ENCODE measurements at regions not wholly inside any gene's neighbourhood (a gene's known extent, or its start where the extent isn't known, plus 50 kb on each side); places are given as distances from the start of the nearest gene placed in this dataset.

DNA sequence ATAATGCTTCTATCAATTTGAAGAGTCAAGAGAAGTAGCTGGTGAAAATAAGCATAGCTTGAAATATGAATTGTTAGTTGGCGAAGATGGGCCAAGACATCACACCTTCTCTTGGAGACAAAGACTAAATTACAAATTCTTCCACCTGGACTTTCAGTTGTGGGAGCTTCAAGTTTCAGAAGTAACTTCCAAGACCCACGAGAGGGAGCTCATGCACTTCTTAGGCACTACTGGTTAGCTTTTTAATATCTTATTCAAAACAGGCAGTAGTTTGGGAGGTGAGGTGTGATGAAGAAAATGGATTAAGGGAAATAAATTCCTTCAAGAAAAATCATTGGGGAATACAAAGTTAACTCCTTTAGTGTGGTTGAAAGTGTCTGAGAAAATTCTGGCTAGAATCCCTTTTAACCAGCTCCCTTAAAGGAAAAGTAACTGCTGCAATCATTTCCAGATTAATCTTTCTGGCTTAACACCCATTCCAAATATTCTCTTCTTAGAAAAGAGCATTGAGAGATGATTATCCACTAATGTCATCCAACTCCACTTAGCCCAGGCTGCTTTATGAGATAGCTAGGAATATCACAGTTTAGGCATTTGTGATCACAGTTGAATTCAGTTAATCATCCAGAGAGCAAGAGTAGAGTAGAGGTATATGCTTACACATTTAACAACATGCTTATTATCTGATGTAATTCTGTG is 139.5 kb upstream of the DMRTA1 start:
- DNase-seq = peak; percentile 24 to 50

DNA sequence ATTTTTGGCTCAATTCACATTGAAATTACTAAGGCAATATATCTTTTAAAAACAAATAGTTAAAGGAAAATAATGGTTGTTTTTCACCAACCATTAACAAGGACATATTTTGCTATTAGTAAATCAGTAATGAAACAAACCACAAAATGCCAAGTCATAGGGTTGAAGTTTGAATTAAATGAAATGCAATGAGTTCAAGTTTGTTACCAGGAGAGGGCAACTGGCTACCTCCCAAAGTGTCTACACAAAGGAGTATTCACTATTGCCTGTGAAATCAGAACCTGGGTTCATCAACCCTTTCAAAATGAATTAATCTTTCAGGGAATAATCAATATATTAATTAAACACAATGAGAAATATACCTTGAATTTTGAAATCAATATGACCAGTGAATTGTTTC is 138.4 kb upstream of the DMRTA1 start:
- DNase-seq = no peak

DNA sequence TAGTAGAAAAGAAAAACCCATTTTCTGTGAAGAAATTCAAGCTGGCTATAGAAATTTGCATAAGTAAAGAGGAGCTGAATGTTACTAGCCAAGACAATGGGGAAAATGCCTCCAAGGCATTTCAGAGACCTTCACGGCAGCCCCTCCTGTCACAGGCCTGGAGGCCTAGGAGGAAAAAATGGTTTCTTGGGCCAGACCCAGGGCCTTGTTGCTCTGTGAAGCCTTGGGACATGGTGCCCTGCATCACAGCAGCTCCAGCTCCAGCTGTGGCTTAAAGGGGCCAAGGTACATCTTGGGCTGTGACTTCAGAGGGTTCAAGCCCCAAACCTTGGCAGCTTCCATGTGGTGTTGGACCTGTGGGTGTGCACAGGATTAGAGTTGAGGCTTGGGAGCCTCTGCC is 130.0 kb upstream of the DMRTA1 start:
- no peak for DNase-seq

DNA sequence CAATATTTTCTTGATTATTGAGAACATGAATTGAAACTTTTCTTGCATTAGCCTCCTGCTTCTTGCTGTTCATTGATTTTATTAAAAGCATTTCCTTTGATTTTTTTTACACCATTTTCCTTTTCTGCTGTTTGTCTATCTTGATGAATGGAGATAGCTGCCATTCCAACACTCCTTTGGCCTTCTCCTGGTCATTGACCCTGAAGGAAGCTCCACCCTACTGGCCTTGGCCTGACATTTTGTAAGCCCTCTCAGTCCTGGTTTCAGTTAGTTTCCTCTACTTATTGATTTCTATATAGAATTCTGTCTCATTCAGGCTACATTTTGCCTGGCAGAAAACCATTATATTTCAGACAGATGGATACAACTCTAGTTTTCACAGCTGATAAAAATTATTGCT is 115.1 kb upstream of the DMRTA1 start:
- no peak for DNase-seq

DNA sequence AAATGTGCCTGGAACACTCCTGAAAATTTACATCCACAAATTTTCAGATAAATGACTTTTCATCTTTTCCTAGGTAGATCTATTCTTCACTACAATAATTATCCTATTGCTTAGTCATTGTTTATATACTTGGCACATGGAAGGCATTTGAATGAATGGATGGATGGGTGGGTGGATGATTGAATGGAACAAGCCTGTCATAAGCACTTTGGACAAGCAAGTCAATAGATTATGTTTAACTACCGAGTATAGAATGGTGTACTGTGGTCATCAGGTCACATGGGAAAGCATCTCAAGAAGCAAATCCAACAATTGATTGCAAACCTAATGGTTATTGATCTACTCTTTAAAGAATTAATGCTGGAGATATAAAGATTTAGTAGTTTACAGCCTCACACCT is 114.4 kb upstream of the DMRTA1 start:
- no peak for DNase-seq

DNA sequence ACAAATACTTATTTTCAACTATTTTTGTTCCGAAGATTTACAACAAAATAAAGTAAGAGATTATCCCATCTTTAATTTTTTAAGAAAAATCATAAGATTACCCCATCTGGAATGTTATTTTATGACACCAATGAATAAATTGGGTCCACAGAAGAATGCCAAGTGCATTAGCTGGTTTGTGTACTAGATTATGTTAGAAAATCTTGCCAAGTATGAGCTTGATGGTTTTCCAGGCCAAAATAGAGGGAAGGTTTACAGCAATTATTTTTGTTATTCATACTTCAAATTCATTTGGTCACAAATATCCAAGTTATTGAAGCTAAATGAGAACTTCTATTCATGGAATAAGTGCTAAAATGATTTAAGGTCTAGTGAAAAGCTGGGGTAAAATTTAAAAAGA is 109.4 kb upstream of the DMRTA1 start:
- DNase-seq = no peak

DNA sequence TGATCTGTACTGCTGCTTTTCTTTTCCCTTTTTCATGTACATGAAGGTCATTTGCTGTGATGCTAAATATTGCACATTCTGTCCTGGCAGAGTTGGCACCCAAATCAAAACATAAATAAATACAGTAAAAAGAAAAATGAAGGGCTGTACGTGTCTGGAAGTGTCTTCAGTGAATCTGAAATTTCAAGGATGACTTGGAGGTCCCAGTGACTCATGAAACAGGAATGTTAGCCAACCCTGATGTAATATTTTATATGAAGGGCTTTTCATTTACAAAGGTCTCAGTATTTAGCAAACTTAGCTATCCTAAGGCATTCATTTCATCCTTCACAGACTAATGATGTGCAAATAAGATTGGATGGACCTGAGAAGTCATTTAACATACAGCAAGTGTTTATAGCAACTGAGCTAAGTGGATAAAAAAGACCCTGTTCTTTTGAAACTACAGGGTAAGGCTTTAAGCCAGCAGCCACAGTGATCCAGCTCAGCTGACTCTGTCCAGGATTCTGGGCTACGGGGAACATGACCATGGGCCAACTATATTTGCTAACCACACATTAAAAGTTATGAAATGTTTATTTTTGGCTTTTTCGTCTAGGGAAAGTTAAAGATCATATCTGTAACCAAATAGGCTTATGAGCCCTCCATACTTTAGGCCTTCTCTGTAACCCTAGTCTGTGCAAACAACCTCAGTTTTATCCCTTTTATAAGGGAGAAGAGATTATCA is 104.0 kb upstream of the DMRTA1 start:
- DNase-seq = no peak

DNA sequence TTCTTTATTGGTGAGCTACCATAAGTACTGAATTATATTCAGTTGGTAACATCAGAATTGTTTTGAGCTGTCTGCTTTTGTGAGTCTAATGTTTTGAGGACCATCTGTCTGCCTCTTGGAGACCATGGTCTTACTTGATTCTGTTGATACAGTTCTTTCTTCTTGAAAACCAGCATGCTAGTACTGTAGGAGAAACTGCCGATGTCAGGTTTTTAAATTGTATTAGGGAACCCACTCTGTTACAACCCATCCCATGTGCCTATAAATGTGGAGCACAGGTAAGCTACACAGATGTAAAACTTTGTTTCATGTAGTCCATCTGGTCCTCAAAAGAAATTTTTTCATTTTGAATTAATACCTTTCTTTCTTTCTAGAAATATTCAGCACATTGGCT is 103.4 kb upstream of the DMRTA1 start:
- no peak for DNase-seq

DNA sequence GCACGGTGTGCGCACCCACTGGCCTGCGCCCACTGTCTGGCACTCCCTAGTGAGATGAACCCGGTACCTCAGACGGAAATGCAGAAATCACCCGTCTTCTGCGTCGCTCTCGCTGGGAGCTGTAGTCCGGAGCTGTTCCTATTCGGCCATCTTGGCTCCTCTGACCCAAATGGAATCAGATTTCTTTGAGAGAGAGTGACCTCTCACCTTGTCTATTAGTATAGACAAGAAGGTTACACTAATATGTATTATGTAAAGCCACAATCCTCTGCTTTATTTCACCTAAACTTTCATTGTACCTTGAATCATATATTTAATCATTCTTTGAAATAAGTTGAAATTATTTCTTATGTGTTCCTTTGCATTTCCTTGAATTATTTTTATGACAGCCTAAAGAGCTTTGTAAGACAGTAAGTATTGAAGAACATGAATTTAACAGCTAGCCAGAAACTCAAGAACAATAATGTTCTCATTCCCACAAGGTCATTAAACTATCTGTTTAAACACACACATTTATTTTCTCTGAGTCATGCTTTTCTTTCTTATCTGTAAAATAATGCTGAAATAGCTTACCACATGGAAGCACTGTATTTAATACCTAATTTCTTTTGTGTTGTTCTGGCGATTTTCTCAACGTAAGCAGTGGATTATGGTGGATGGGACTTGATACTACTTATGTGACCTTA is 91.8 kb upstream of the DMRTA1 start:
- DNase-seq = no peak

DNA sequence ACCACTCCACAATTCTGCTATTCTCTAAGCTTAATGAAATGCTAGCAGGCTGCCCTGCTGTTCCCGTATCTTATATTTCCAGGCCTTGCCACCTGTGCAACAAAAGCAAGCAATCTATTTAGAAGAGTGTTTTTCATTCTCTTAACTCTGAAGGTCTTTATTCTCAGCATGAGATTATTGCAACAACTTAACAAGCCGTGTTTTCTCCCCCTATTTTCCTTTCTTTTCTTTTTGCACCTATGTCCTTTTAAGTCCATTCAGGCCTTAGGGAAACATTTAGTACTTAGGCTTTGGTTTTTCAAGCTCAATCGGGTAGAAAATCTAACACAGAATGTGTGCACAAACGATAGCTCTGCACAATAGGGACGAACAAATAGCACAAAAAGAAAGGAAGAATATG is 89.6 kb upstream of the DMRTA1 start:
- no peak for DNase-seq

DNA sequence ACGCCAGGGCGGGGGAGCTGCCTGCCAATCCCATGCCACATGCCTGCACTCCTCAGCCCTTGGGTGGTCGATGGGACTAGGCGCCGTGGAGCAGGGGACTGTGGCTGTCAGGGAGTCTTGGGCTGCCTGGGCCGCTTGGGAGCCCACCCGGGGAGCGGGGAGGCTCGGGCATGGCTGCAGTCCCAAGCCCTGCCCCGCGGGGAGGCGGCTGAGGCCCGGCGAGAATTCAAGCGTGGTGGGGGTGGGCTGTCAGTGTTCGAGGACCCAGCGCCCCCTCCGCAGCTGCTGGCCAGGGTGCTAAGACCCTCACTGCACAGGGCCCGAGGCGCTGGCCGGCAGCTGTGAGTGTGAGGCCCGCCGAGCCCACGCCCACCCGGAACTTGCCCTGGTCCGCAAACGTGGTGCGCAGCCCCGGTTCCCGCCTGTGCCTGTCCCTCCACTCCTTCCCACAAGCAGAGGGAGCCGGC is 83.2 kb upstream of the DMRTA1 start:
- DNase-seq = no peak

DNA sequence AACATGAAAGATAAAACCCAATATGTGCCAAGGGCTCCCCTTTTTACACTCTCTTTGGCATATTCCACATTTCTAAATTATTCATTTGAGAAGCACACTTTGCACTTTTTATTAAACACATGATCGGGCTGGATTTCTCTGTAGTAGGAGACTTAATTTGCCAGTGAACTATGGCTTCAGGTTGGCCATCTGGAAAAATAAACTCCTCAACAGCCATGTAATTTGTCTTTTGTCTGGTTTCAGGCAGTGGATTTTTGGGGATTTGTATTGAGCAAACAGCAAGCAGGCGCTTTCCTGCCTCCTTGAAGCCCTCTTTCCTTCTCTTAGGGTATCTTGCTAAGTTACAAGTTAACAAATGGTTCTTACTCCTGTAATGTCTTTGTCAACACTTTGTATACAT is 73.0 kb upstream of the DMRTA1 start:
- no peak for DNase-seq

DNA sequence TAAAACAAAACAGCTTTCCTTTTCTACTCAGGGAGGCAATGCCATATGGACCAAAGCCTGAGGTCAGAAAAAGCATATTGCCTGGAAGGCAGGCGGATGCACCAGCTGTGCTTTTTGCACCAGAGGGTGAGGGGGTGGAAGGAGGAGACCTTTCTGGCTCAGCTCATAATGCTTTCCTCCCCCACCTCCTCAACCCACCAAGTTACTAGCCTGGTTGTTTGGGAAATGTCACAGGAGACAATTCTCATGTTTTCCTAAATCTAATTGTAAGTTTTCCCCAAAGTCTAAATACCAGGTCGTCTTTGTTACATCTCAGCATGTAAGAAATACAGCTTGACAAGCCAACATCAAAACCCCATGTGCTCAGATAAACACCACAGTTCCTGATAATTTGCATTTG is 72.6 kb upstream of the DMRTA1 start:
- no peak for DNase-seq

DNA sequence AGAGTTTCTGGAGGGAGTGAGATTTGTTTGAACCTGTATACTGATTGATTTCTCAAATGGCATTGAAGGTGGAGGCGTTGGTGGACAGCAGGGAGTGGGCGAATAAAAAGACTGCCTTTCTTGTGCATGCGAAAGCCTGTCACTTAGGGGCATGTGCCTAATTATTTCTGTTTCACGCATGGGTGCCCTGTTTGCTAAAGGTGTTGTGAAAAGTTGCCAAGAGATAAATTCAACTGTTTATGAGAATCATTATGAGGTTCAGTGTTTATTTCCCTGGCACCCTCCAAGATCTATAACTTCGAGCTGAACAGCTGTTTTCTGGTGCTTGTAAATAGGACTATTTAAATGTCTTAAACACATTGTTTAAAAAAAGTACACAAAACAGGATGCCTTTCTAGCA is 67.4 kb upstream of the DMRTA1 start:
- no peak for DNase-seq

DNA sequence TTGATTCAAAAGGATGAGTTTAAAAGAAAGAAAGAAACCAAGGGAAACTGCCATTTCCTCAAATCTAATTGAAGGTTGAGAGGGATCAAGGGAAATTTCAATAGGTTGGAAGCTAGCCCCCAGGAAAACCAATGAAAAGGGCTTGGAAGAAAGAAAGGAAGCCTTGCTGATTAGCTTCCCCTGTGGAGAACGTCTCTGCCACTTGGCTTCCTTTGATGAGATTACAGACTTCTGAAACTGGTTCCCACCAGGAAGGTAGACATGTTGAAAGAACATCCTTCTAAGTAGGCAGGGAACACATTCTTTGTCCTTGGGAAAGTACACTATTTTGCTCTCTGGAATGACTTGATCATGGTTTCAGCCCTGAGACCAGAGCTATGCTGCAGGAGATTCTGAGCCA is 65.5 kb upstream of the DMRTA1 start:
- DNase-seq = no peak

DNA sequence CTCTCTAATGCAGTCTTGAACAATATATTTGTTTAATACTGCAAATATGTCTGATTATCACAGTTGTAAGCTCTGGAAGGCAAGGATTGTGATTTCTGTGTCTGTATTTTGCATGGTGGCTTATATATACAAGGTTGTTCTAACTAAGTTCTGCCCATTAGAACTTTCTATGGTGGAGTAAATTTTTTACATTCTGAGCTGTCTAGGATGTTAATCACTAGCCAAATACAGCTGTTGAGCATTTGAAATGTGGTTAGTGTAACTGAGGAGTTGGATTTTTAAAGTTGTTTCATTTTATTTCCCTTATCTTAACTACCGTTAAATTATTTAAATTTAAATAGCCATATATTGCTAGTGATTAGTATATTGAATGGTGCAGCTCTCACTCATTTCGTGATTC is 64.3 kb upstream of the DMRTA1 start:
- no peak for DNase-seq

DNA sequence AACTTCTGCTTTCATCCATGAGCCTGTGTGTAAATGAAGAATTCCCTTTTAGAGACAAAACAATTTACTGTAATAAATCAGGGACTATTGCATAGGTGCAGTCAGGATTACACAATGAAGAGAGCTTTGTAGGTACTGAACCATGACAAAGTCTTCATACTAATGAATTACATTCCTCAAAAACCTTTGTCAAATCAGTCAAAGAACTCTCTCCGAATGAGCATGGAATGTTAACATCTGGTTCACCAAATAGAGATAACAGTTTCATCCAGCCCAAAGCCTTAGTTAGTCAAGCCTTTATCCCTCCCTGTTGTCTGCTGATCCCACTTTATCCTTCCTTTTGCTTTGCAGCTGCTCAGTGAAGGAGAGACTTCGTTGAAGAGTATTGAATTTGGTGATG is 62.9 kb upstream of the DMRTA1 start:
- DNase-seq = no peak

DNA sequence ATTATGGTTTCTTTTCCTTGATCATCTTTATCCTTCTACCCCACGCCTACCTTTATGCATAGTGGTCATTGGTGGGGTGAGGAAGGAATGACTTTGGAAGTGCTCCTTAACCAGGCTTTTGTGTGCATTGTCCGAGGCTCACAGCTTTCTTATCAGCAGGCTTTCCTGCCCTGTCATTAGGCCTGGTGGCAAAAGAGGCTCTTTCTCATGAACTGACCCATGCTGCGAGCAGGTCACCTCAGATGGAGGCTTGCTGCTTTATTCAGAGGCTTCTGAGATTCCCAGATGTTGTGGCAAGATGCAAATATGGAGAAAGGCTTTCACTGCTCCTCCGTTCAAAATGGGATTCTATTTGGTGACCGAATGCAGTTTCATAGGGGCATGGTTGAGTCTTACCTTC is 57.4 kb upstream of the DMRTA1 start:
- DNase-seq = no peak

DNA sequence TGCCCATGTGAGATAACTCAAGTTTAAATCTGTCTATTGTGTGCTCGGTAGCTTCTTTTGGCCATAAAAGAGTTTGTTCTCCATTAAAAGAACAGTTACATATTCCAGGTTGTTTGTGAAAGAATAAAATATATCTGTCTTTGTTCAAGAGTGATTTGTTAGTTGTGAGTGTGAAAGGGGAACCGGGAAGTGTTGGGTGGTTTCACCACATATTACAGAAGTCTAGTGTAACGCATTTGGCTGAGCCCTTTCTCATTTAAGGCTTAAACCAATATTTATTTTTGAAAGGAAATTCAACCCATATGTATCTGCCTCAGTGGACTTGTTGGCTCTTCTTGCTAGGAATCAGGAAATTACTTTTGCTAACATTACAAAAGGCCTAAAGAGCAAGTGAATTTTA is 54.1 kb upstream of the DMRTA1 start:
- DNase-seq = no peak

DNA sequence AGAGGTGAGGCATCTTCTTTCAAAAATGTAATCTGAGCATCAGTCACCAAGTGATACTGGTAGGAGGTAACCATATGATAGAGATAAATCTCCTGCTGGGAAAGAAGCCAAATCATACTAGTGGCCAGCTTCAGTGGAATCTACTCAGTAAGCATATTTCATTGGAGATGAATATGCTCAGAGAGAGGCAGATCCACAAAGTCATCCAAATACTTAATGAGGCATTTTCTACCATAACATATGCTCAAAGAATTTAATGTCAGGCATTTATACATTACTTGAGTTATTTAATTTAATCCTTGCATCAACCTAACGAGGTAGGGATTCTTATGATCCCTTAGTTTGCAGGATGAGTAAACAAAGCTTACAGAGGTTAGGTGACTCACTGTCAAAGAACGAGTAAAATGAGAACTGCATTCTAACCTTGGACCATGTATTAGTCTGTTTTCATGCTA is 50.9 kb upstream of the DMRTA1 start:
- no peak for DNase-seq
